Gastrocnemius medialis (tissue), 4 donors: ENCODE measurements at regions not wholly inside any gene's neighbourhood (a gene's known extent, or its start where the extent isn't known, plus 50 kb on each side); places are given as distances from the start of the nearest gene placed in this dataset.

Experiments used
- POLR2A ChIP-seq, 2 donors: fragments of 450-650 bp; IDR thresholded peaks; one replicate each; pipeline ENCODE4 v1.6.1; 2017; ENCODE audit warnings: antibody characterized with exemption in 2 of 2, mild to moderate bottlenecking in 2 of 2, moderate library complexity in 2 of 2
- TF ChIP-seq, protein P1 (sequence below), 5 experiments: fragments of 450-650 bp in 3 of 5; fragments of 200-600 bp in 2 of 5; sonication (generic) in 2 of 5; IDR thresholded peaks in 4 of 5; conservative IDR thresholded peaks in 1 of 5; 1 replicate in 4 of 5; 2 replicates in 1 of 5; pipeline ENCODE4 v1.5.1; 2016 to 2019; ENCODE audit warnings: antibody characterized with exemption in 5 of 5, mild to moderate bottlenecking in 3 of 5, moderate library complexity in 3 of 5

DNA sequence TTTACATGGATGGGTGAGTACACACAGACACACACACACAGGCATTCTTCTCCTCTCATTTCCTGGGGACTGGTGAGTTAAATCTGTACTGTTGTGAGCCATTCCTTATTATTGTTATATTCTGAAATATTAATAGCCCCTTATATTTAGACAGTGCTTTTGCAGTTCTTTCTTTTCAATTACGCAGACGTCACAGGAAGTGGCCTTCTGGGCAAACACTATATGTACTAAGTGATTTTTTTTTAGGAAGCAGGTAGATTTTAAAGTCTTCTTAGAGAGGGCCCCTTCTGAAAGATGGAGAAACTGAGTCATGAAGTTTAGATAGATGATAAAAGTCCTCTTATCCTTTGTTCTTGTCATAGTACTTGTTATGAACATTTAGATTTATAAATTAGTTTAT, 1213.6 kb downstream of the VRK1 start:
- TF ChIP-seq, protein P1, sequence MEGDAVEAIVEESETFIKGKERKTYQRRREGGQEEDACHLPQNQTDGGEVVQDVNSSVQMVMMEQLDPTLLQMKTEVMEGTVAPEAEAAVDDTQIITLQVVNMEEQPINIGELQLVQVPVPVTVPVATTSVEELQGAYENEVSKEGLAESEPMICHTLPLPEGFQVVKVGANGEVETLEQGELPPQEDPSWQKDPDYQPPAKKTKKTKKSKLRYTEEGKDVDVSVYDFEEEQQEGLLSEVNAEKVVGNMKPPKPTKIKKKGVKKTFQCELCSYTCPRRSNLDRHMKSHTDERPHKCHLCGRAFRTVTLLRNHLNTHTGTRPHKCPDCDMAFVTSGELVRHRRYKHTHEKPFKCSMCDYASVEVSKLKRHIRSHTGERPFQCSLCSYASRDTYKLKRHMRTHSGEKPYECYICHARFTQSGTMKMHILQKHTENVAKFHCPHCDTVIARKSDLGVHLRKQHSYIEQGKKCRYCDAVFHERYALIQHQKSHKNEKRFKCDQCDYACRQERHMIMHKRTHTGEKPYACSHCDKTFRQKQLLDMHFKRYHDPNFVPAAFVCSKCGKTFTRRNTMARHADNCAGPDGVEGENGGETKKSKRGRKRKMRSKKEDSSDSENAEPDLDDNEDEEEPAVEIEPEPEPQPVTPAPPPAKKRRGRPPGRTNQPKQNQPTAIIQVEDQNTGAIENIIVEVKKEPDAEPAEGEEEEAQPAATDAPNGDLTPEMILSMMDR (IDR thresholded peaks at IDR 0.05 in 4 of 5, conservative IDR thresholded peaks at IDR 0.05 in 1 of 5): no peak
- TF ChIP-seq POLR2A (IDR thresholded peaks at IDR 0.05): no peak
